Breast epithelium (tissue), 3 donors: ENCODE measurements at regions not wholly inside any gene's neighbourhood (a gene's known extent, or its start where the extent isn't known, plus 50 kb on each side); places are given as distances from the start of the nearest gene placed in this dataset.

Source experiments
- POLR2A ChIP-seq: fragments of 450-650 bp; IDR thresholded peaks from one replicate; pipeline ENCODE4 v1.6.1; 2016; ENCODE audit warnings: antibody characterized with exemption, mild to moderate bottlenecking, moderate library complexity
- TF ChIP-seq, protein P1 (sequence below), 3 donors: fragments of 450-650 bp; IDR thresholded peaks; one replicate each; pipeline ENCODE4 v1.5.1; 2016 to 2017; ENCODE audit warnings: antibody characterized with exemption in 3 of 3, mild to moderate bottlenecking in 3 of 3, moderate library complexity in 3 of 3

DNA sequence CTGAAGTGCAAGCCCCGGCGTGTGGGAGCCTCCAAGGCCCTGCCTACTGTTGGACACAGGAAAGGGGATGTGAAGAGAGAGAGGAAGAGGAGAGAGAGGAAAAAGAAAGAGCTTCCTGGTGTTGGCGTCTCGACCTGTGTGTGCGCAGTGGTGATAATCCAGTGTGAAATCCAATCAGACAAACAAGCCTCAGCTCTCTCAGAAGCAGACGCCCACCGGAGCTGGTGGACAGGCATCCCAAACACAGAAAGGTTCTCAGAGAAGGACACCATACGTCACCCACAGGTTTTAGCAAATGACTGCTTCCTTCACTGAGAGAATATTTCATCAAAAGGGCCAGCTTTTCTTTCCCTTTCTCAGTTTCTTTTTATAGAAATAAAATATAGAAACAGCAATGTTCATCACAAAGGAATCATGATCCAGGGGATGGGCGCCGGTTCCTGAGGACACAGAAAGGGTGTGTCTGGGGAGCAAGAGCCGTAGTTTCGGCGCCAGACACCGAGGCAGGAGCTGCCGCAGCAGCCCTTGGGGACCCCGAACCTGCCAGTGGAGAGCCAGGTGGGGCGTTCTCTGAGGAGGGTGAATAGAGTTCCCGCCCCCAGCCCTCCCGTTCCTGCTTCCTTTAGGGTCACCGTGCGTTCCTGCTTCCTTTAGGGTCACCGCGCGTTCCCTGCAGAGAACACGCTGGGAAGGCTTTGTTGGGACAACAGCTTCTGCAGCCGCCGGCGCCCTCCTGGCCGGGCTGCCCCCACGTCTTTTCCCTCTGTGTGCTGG lies 145.8 kb upstream of the SOX1 start:
- TF ChIP-seq, protein P1, sequence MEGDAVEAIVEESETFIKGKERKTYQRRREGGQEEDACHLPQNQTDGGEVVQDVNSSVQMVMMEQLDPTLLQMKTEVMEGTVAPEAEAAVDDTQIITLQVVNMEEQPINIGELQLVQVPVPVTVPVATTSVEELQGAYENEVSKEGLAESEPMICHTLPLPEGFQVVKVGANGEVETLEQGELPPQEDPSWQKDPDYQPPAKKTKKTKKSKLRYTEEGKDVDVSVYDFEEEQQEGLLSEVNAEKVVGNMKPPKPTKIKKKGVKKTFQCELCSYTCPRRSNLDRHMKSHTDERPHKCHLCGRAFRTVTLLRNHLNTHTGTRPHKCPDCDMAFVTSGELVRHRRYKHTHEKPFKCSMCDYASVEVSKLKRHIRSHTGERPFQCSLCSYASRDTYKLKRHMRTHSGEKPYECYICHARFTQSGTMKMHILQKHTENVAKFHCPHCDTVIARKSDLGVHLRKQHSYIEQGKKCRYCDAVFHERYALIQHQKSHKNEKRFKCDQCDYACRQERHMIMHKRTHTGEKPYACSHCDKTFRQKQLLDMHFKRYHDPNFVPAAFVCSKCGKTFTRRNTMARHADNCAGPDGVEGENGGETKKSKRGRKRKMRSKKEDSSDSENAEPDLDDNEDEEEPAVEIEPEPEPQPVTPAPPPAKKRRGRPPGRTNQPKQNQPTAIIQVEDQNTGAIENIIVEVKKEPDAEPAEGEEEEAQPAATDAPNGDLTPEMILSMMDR (IDR thresholded peaks at IDR 0.05): no peak
- TF ChIP-seq POLR2A: no peak
